GM12891 (cell line): ENCODE measurements at regions not wholly inside any gene's neighbourhood (a gene's known extent, or its start where the extent isn't known, plus 50 kb on each side); places are given as distances from the start of the nearest gene placed in this dataset.

Experiments
- PAX5 ChIP-seq: IDR thresholded peaks from 2 replicates; pipeline ENCODE4 v1.6.1; 2011; ENCODE audit warnings: low read length, moderate library complexity, mild to moderate bottlenecking; ENCODE audit not compliant: insufficient read depth, severe bottlenecking
- POLR2A ChIP-seq: IDR thresholded peaks from 2 replicates; pipeline ENCODE4 v1.6.1; 2011; ENCODE audit warnings: low read depth, low read length, control low read depth
- POLR2AphosphoS5 ChIP-seq: IDR thresholded peaks from 2 replicates; pipeline ENCODE4 v1.6.1; 2011; ENCODE audit warnings: low read depth, low read length, control low read depth
- SPI1 ChIP-seq: IDR thresholded peaks from 2 replicates; pipeline ENCODE4 v1.6.1; 2011; ENCODE audit warnings: low read depth, low read length, control low read depth
- TAF1 ChIP-seq: IDR thresholded peaks from 2 replicates; pipeline ENCODE4 v1.6.1; 2011; ENCODE audit warnings: low read depth, low read length, control low read depth

GRCh38 chr7:117949232-117949631 lies 76.0 kb upstream of the CTTNBP2 start:
- TF ChIP-seq POLR2A (no peak), POLR2AphosphoS5 (no peak), TAF1 (no peak), SPI1 (no peak), PAX5 (no peak)
